IMR-90 (cell line): ENCODE measurements at regions not wholly inside any gene's neighbourhood (a gene's known extent, or its start where the extent isn't known, plus 50 kb on each side); places are given as distances from the start of the nearest gene placed in this dataset.

Experiments used
- ATAC-seq: fragments of 200-7000 bp; cut with Tn5 transposase; 2 replicates; pipeline ENCODE4 v1.9.1; 2020; ENCODE audit warnings: low read depth, mild to moderate bottlenecking, moderate library complexity
- BruUV-seq: library from RNA; stranded (reverse); fragments of 400-500 nt; replicated peaks from 2 replicates; lab custom pipeline; 2021; lab: Mats Ljungman, UMichigan
- CTCF ChIA-PET: fragments of 300-600 bp; formaldehyde crosslinking; extraction: SDS; loops from one replicate; lab custom pipeline; 2021; ENCODE audit warnings: antibody characterized with exemption; lab: Yijun Ruan, JAX
- POLR2A ChIA-PET: fragments of 300-600 bp; sonication (Branson Sonifier 250); formaldehyde crosslinking; loops from one replicate; lab custom pipeline; 2022; ENCODE audit warnings: antibody characterized with exemption; ENCODE audit not compliant: unreplicated experiment; lab: Charles Lee
- DNase-seq: peaks from one replicate; pipeline ENCODE4 v3.0.0; 2013
- H2AFZ ChIP-seq: replicated peaks from 2 replicates; pipeline ENCODE3; 2013; ENCODE audit warnings: low read length, mild to moderate bottlenecking; ENCODE audit not compliant: poor library complexity
- H2AK5ac ChIP-seq: 2 replicates; pipeline ENCODE4 v1.6.1; 2013; ENCODE audit warnings: low read depth, low read length, inconsistent platforms
- H2AK9ac ChIP-seq: replicated peaks from 2 replicates; pipeline ENCODE3; 2013; ENCODE audit warnings: mild to moderate bottlenecking, low read depth, low read length, moderate library complexity; ENCODE audit not compliant: poor library complexity
- H2BK120ac ChIP-seq: 2 replicates; pipeline ENCODE4 v1.6.1; 2013; ENCODE audit warnings: low read depth, low read length, inconsistent platforms
- H2BK15ac ChIP-seq: 3 replicates; pipeline ENCODE4 v1.6.1; 2013; ENCODE audit warnings: low read depth, low read length, inconsistent platforms
- H2BK20ac ChIP-seq: 2 replicates; pipeline ENCODE4 v1.6.1; 2013; ENCODE audit warnings: low read depth, mild to moderate bottlenecking, inconsistent platforms, low read length, moderate library complexity
- H2BK5ac ChIP-seq: 2 replicates; pipeline ENCODE4 v1.6.1; 2013; ENCODE audit warnings: mild to moderate bottlenecking, low read depth, low read length, inconsistent platforms; ENCODE audit not compliant: poor library complexity, severe bottlenecking
- H3K14ac ChIP-seq: replicated peaks from 2 replicates; pipeline ENCODE4 v1.6.1; 2013; ENCODE audit warnings: low read depth, low read length, inconsistent platforms
- H3K18ac ChIP-seq: 2 replicates; pipeline ENCODE4 v1.6.1; 2013; ENCODE audit warnings: low read depth, low read length, control low read depth
- H3K23ac ChIP-seq: 2 replicates; pipeline ENCODE4 v1.6.1; 2013; ENCODE audit warnings: low read depth, low read length, inconsistent platforms
- H3K27ac ChIP-seq: 2 replicates; pipeline ENCODE4 v1.5.1; 2013; ENCODE audit warnings: mild to moderate bottlenecking, control low read depth, low read length; ENCODE audit not compliant: insufficient read depth
- H3K27me3 ChIP-seq: 2 replicates; pipeline ENCODE4 v1.6.1; 2013; ENCODE audit warnings: low read length; ENCODE audit not compliant: control insufficient read depth, insufficient read depth
- H3K36me3 ChIP-seq: 2 replicates; pipeline ENCODE4 v1.6.1; 2013; ENCODE audit warnings: low read length, mixed read lengths; ENCODE audit not compliant: control insufficient read depth, insufficient read depth
- H3K4ac ChIP-seq: 2 replicates; pipeline ENCODE4 v1.6.1; 2013; ENCODE audit warnings: low read depth, low read length, inconsistent platforms
- H3K4me1 ChIP-seq: 2 replicates; pipeline ENCODE4 v1.6.1; 2013; ENCODE audit warnings: low read length, mixed read lengths; ENCODE audit not compliant: control insufficient read depth, insufficient read depth
- H3K4me2 ChIP-seq: 2 replicates; pipeline ENCODE4 v1.6.1; 2013; ENCODE audit warnings: low read depth, mild to moderate bottlenecking, control low read depth, low read length, moderate library complexity
- H3K4me3 ChIP-seq: 2 replicates; pipeline ENCODE4 v1.5.1; 2013; ENCODE audit warnings: low read depth, mild to moderate bottlenecking, control low read depth, low read length, moderate library complexity; ENCODE audit not compliant: insufficient read depth
- H3K56ac ChIP-seq: 2 replicates; pipeline ENCODE4 v1.6.1; 2013; ENCODE audit warnings: low read length, inconsistent platforms; ENCODE audit not compliant: insufficient read depth; ENCODE audit errors: extremely low read depth
- H3K79me1 ChIP-seq, 2 experiments: 2 replicates each; pipeline ENCODE4 v1.6.1; 2013; ENCODE audit warnings: low read length in 2 of 2, inconsistent platforms in 1 of 2, low read depth in 1 of 2
- H3K9ac ChIP-seq: 2 replicates; pipeline ENCODE4 v1.6.1; 2013; ENCODE audit warnings: low read depth, low read length, control low read depth
- H3K9me1 ChIP-seq: 2 replicates; pipeline ENCODE4 v1.6.1; 2013; ENCODE audit warnings: low read length, inconsistent platforms; ENCODE audit not compliant: insufficient read depth
- H3K9me3 ChIP-seq: 2 replicates; pipeline ENCODE4 v1.6.1; 2013; ENCODE audit warnings: low read length; ENCODE audit not compliant: control insufficient read depth, insufficient read depth
- H4K20me1 ChIP-seq: 2 replicates; pipeline ENCODE4 v1.6.1; 2013; ENCODE audit warnings: low read length, inconsistent platforms; ENCODE audit not compliant: insufficient read depth
- H4K5ac ChIP-seq: 2 replicates; pipeline ENCODE4 v1.6.1; 2013; ENCODE audit warnings: mild to moderate bottlenecking, low read depth, low read length, control low read depth
- H4K8ac ChIP-seq, 2 experiments: 2 replicates each; pipeline ENCODE4 v1.6.1; 2013; ENCODE audit warnings: low read depth in 2 of 2, low read length in 2 of 2, control low read depth in 1 of 2, inconsistent platforms in 1 of 2
- H4K91ac ChIP-seq: 2 replicates; pipeline ENCODE4 v1.6.1; 2013; ENCODE audit warnings: low read depth, low read length, inconsistent platforms; ENCODE audit not compliant: insufficient read depth
- BHLHE40 ChIP-seq: fragments of 150-350 bp; IDR thresholded peaks from 2 replicates; pipeline ENCODE4 v1.6.1; 2016; ENCODE audit warnings: mild to moderate bottlenecking, low read depth, low read length
- CEBPB ChIP-seq: IDR thresholded peaks from 2 replicates; pipeline ENCODE4 v1.6.1; 2012; ENCODE audit warnings: low read depth, low read length, improper control_type of control experiment
- CHD1 ChIP-seq: IDR thresholded peaks from 2 replicates; pipeline ENCODE4 v1.6.1; 2012; ENCODE audit warnings: low read depth, low read length, improper control_type of control experiment
- CTCF ChIP-seq: conservative IDR thresholded peaks from 2 replicates; pipeline ENCODE4 v1.5.1; 2012; ENCODE audit warnings: mild to moderate bottlenecking, low read depth, low read length, improper control_type of control experiment
- ELK1 ChIP-seq: fragments of 150-350 bp; IDR thresholded peaks from 2 replicates; pipeline ENCODE4 v1.6.1; 2016; ENCODE audit warnings: low read depth, mild to moderate bottlenecking, low read length, moderate library complexity, borderline replicate concordance
- FOS ChIP-seq: fragments of 150-350 bp; IDR thresholded peaks from 2 replicates; pipeline ENCODE4 v1.6.1; 2016; ENCODE audit warnings: low read depth, low read length
- MAFK ChIP-seq: IDR thresholded peaks from 2 replicates; pipeline ENCODE4 v1.6.1; 2012; ENCODE audit warnings: low read depth, low read length, improper control_type of control experiment
- MAZ ChIP-seq: IDR thresholded peaks from 2 replicates; pipeline ENCODE4 v1.6.1; 2012; ENCODE audit warnings: low read depth, mild to moderate bottlenecking, low read length, improper control_type of control experiment, moderate library complexity, borderline replicate concordance
- MXI1 ChIP-seq: IDR thresholded peaks from 2 replicates; pipeline ENCODE4 v1.6.1; 2012; ENCODE audit warnings: low read depth, mild to moderate bottlenecking, low read length, moderate library complexity, borderline replicate concordance
- NFE2L2 ChIP-seq: fragments of 150-350 bp; IDR thresholded peaks from 2 replicates; pipeline ENCODE4 v1.6.1; 2016; ENCODE audit warnings: low read depth, mild to moderate bottlenecking, low read length
- POLR2A ChIP-seq: IDR thresholded peaks from 2 replicates; pipeline ENCODE4 v1.6.1; 2012; ENCODE audit warnings: mild to moderate bottlenecking, low read depth, low read length
- RAD21 ChIP-seq: IDR thresholded peaks from 2 replicates; pipeline ENCODE4 v1.6.1; 2012; ENCODE audit warnings: low read length, improper control_type of control experiment
- RCOR1 ChIP-seq: IDR thresholded peaks from 2 replicates; pipeline ENCODE4 v1.6.1; 2012; ENCODE audit warnings: mild to moderate bottlenecking, low read length, improper control_type of control experiment; ENCODE audit not compliant: insufficient replicate concordance
- RFX5 ChIP-seq: IDR thresholded peaks from 2 replicates; pipeline ENCODE4 v1.8.0; 2012; ENCODE audit warnings: low read depth, mild to moderate bottlenecking, low read length, moderate library complexity
- SMC3 ChIP-seq: fragments of 150-350 bp; IDR thresholded peaks from 2 replicates; pipeline ENCODE4 v1.6.1; 2016; ENCODE audit warnings: low read depth, mild to moderate bottlenecking, antibody characterized with exemption, low read length, moderate library complexity
- WGBS, 2 experiments: methylation state at CpG; one replicate each; pipeline versions ENCODE4 v1.1.5 to v1.1.7; 2013; ENCODE audit warnings: missing lambda C conversion rate in 2 of 2; ENCODE audit not compliant: insufficient read length in 1 of 2; ENCODE audit errors: extremely low coverage in 2 of 2; 5-methylcytosine and 5-hydroxymethylcytosine counted together
- dilution Hi-C: fragments of 300-500 bp; cut with HindIII; formaldehyde crosslinking; loops from one replicate; pipeline ENCODE4 v1.14.3; 2018; ENCODE audit warnings: low sequenced_read_pairs; ENCODE audit not compliant: unreplicated experiment
- in situ Hi-C: fragments of 300-500 bp; cut with MboI; formaldehyde crosslinking; loops from 3 replicates; pipeline ENCODE4 v1.14.3; 2019; ENCODE audit warnings: low sequenced_read_pairs, inconsistent platforms, mixed read lengths
- intact Hi-C: fragments of 100-400 bp; cut with micrococcal nuclease; formaldehyde crosslinking; loops from 2 replicates; pipeline ENCODE4 v1.10.0; 2022
- TF ChIP-seq, protein P1 (sequence below): fragments of 150-350 bp; IDR thresholded peaks from 2 replicates; pipeline ENCODE4 v1.6.1; 2017; ENCODE audit warnings: mild to moderate bottlenecking, antibody characterized with exemption, low read length, low read depth

DNA sequence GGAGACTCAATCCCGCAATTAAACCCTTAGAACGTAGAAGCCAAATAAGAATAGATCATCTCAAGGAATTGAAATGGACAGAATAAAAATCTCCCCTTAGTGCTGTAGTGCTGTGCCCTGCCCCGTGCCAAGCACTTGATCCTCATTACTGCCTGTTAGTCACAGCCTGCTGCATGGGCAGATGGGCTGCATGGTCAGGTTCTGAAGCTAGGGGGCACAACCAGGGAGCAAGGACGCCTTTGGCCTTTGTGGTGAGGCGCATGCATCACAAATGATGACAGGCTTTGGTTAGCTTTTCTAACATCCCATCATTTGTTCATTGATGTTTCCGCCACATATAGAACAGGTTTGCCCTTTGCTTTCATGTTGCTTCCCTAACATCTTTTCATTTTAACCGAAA, 336.3 kb upstream of the ADAMTS9 start:
- CTCF ChIA-PET = no interaction called here
- in situ Hi-C loops = no loop called here
- WGBS, 2 experiments = no CpG with 5 or more reads among the region's 7 CpGs

More for the DNA sequence above, 336.3 kb upstream of the ADAMTS9 start:
- H3K18ac ChIP-seq = no peak overlapping the region
- no peak overlapping the region for H3K27ac ChIP-seq
- H2BK20ac ChIP-seq = no peak overlapping the region
- dilution Hi-C loops = no loop called here
- no peak overlapping the region for H3K9ac ChIP-seq
- no peak overlapping the region for H2BK120ac ChIP-seq
- no TSS peak for BruUV-seq
- H3K4me1 ChIP-seq = no peaks in the 10 kb centered on the region
- no peak overlapping the region for H4K5ac ChIP-seq
- H3K14ac ChIP-seq = no peak overlapping the region
- no peak overlapping the region for H3K4me2 ChIP-seq
- POLR2A ChIA-PET = no interaction called here
- no peak overlapping the region for H2BK5ac ChIP-seq
- H3K9me1 ChIP-seq = no peaks in the 10 kb centered on the region
- H3K36me3 ChIP-seq = no peaks in the 10 kb centered on the region
- H3K4me3 ChIP-seq = no peak overlapping the region
- H3K79me1 ChIP-seq = no peaks in the 10 kb centered on the region
- ATAC-seq = no peak
- no peak overlapping the region for H3K56ac ChIP-seq
- H4K91ac ChIP-seq = no peak overlapping the region
- H3K23ac ChIP-seq = no peak overlapping the region
- TF ChIP-seq, protein P1, sequence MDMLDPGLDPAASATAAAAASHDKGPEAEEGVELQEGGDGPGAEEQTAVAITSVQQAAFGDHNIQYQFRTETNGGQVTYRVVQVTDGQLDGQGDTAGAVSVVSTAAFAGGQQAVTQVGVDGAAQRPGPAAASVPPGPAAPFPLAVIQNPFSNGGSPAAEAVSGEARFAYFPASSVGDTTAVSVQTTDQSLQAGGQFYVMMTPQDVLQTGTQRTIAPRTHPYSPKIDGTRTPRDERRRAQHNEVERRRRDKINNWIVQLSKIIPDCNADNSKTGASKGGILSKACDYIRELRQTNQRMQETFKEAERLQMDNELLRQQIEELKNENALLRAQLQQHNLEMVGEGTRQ = no peak
- TF ChIP-seq FOS (no peak), RAD21 (no peak), BHLHE40 (no peak), ELK1 (no peak), MAFK (no peak), MXI1 (no peak), POLR2A (no peak), CEBPB (no peak), SMC3 (no peak), NFE2L2 (no peak), RCOR1 (no peak), RFX5 (no peak), CHD1 (no peak), MAZ (no peak), CTCF (no peak)
- no peak overlapping the region for H2AFZ ChIP-seq
- H2AK9ac ChIP-seq = no peak overlapping the region
- H2AK5ac ChIP-seq = no peak overlapping the region
- no peak overlapping the region for H2BK15ac ChIP-seq
- H3K4ac ChIP-seq = no peak overlapping the region
- H3K27me3 ChIP-seq = peaks cover 1% of the 10 kb centered on the region; the same call in 1 of the 2 replicates
- no peak for DNase-seq
- intact Hi-C loops = no loop called here
- H4K8ac ChIP-seq = no peak overlapping the region
- H3K9me3 ChIP-seq = 0 out of 2 replicates have a peak, but pooled peaks cover 1% of the 10 kb centered on the region
- H4K20me1 ChIP-seq = no peaks in the 10 kb centered on the region
